ENCODE measurements at regions not wholly inside any gene's neighbourhood (a gene's known extent, or its start where the extent isn't known, plus 50 kb on each side); places are given as distances from the start of the nearest gene placed in this dataset.

DNA sequence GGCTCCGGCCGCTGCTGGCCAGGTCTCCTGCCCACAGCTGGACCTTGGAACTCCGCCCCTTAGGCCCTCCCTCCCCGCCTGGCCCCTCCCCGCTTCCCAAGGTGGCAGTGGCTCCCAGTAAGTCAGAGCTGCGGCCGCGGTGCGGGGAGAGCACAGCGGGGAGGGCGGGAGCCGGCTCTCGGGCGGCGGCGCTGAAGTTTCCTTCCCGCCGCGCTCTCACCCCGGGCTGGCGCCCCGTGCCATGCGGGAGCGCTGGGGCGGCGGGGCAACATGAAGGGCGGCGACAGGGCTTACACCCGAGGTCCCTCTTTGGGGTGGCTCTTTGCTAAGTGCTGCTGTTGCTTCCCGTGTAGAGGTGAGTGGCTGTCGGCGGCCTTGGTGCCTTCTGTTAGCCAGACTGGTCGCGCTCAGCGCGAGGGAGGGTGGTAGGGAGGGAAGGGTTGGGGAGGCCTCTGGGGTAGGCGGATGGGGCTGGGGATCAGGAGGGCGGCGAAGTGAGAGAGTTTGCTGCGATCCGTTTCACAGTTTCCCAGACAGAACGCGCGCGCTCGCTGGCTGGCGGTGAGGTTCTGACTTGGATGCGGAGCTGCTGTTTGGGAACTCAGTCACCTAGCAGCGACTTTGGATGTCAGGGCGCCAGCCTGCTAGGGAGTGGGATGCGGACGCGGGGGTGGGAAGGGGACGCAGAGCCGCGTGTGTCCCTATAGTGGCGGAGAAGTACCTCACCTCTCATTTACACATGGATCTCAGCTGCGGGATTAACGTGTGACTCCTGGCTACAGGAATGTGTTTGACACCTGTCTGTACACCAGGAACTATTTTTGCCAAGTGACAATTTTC is 145.5 kb upstream of the UMPS start:
- ATAC-seq (replicated peaks in 1 of 4): peak; percentile 66 to 74 (median 70)
- DNase-seq: peak in 24 of 35 experiments; percentile 1 to 37 (median 12)
- peak overlapping the region in 1 of 2 donors; percentile 41 for H3K4me3 ChIP-seq (ENCODE audit: control insufficient read depth in 1 of 2, extremely low read depth in 1 of 2, low read length in 1 of 2)
- no peaks in the 10 kb centered on the region for H3K9me3 ChIP-seq
- H3K27me3 ChIP-seq (replicated peaks in 1 of 2; ENCODE audit: control insufficient read depth in 2 of 2, extremely low read depth in 1 of 2, insufficient read depth in 2 of 2, low read length in 1 of 2): peaks cover 0 to 34% of the 10 kb centered on the region in 2 experiments
- WGBS (ENCODE audit: insufficient coverage): 6% methylated on average over 35 of the region's 59 CpGs
- no peak overlapping the region for H3K27ac ChIP-seq (ENCODE audit: low read length)
- H3K27me3 Mint-ChIP-seq: peaks cover 39 to 47% of the 10 kb centered on the region in 2 donors
- no peaks in the 10 kb centered on the region for H3K36me3 Mint-ChIP-seq
- H3K4me1 Mint-ChIP-seq: peaks cover 20 to 29% (median 20%) of the 10 kb centered on the region in 3 donors
- H3K27ac Mint-ChIP-seq: peak overlapping the region; percentile 52 to 59
- peak overlapping the region; percentile 72 to 84 (median 80) for H3K4me3 Mint-ChIP-seq
- ChIA-PET POLR2A (no interaction called here), CTCF (interaction anchor here in 1 of 2 donors (0.5 kb wide), 1 partner anchor 1011 kb away, joined by 4 read pairs; no protein-coding TSS in a partner anchor)
- H3K4me1 ChIP-seq (ENCODE audit: control insufficient read depth in 1 of 2, extremely low read depth in 1 of 2, insufficient read depth in 2 of 2, low read length in 2 of 2): peaks cover 0 to 14% of the 10 kb centered on the region in 2 experiments
- no peaks in the 10 kb centered on the region for H3K9me3 Mint-ChIP-seq
- H3K36me3 ChIP-seq (ENCODE audit: control insufficient read depth in 2 of 2, extremely low read depth in 1 of 2, insufficient read depth in 1 of 2, low read length in 1 of 2): no peaks in the 10 kb centered on the region

DNA sequence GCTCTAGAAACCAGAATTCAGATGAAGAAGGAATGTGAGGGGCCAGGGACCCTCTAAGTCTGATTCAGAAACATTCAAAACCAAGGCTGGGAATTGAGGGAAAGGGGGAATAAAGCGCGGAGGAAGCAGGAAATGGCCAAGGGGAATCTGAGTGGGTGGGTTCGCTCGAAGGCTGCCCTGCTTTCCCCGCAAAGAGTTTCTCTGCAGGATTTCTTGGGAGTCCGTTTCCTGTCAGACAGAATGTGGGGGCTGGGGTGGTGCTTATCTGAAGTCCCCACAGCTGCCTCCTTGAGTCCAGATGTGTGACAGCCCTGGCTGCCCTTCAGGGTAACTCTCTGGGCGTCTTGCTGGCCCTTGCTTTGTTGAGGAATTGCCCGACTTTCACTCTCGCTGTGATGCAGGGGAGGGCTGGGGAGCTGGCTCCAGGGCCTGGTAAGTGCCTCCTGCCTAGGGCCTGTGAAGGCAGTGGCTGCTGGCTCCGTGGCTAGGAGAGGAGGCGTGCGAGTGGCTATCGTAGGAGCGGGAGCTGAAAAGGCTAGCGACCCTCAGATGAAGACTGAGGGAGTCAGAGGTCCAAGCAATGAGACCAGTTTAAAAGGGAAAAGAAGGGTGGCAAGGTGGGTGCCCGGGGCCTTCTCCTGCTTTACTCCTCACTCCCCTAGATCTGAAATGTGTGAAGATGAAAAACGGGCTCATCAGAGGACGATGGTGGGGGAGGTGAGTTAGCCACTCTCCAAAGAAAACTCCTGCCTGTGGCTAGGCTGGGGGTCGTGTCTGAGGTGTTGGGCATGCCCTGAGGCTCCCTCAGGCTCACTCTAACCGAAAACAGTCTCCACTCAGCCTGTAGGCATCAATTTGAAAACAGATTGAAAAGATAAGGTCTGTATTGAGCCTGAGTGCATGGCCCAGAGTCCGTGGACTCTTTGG is 143.9 kb upstream of the UMPS start:
- peak overlapping the region in 1 of 3 donors; percentile 72 for H3K4me3 Mint-ChIP-seq
- H3K36me3 Mint-ChIP-seq: no peaks in the 10 kb centered on the region
- CTCF ChIA-PET: no interaction called here
- DNase-seq: no peak
- POLR2A ChIA-PET: no interaction called here
- no peak overlapping the region for H3K27ac ChIP-seq (ENCODE audit: low read length)
- H3K27me3 Mint-ChIP-seq: peaks cover 44 to 47% of the 10 kb centered on the region in 2 donors
- peaks cover 0 to 14% of the 10 kb centered on the region in 2 experiments for H3K4me1 ChIP-seq (ENCODE audit: control insufficient read depth in 1 of 2, extremely low read depth in 1 of 2, insufficient read depth in 2 of 2, low read length in 2 of 2)
- WGBS (ENCODE audit: insufficient coverage): 45% methylated on average over 9 of the region's 21 CpGs
- no peaks in the 10 kb centered on the region for H3K36me3 ChIP-seq (ENCODE audit: control insufficient read depth in 2 of 2, extremely low read depth in 1 of 2, insufficient read depth in 1 of 2, low read length in 1 of 2)
- H3K9me3 Mint-ChIP-seq: no peaks in the 10 kb centered on the region
- no peak overlapping the region for H3K27ac Mint-ChIP-seq
- peaks cover 20 to 32% (median 20%) of the 10 kb centered on the region in 3 donors for H3K4me1 Mint-ChIP-seq
- H3K9me3 ChIP-seq: no peaks in the 10 kb centered on the region
- no peak for ATAC-seq (replicated peaks in 1 of 4)
- H3K27me3 ChIP-seq (replicated peaks in 1 of 2; ENCODE audit: control insufficient read depth in 2 of 2, extremely low read depth in 1 of 2, insufficient read depth in 2 of 2, low read length in 1 of 2): peaks cover 0 to 34% of the 10 kb centered on the region in 2 experiments
- no peak overlapping the region for H3K4me3 ChIP-seq (ENCODE audit: control insufficient read depth in 1 of 2, extremely low read depth in 1 of 2, low read length in 1 of 2)

DNA sequence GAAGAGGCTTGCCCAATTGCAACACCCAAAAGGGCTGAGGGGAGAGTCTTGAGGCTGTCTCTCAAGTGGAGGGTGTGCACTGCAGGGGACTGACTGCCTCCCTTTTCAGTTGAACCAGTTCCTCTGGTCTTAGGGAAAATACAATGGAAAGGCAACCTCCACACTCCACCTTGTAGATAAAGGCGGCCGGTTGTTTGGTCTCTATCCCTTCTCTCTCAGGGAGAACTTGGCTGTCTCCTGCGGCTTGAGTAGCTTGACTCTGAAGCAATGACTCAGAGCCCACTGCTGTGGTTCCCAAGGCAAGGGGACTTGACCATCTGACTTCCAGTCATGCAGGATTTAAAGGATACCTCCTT is 143.2 kb upstream of the UMPS start:
- H3K4me1 ChIP-seq (ENCODE audit: control insufficient read depth in 1 of 2, extremely low read depth in 1 of 2, insufficient read depth in 2 of 2, low read length in 2 of 2): peaks cover 0 to 14% of the 10 kb centered on the region in 2 experiments
- DNase-seq (no peak), ATAC-seq (replicated peaks in 1 of 4) (no peak)
- no peaks in the 10 kb centered on the region for H3K9me3 ChIP-seq
- ChIA-PET POLR2A (no interaction called here), CTCF (interaction anchor here in 1 of 2 donors (0.6 kb wide), 1 partner anchor 9 kb away, joined by 3 read pairs; no protein-coding TSS in a partner anchor)
- no peak overlapping the region for H3K27ac ChIP-seq (ENCODE audit: low read length)
- Mint-ChIP-seq H3K36me3 (no peaks in the 10 kb centered on the region), H3K9me3 (no peaks in the 10 kb centered on the region), H3K27ac (no peak overlapping the region), H3K27me3 (peaks cover 43 to 44% of the 10 kb centered on the region in 2 donors), H3K4me1 (peaks cover 20 to 36% (median 20%) of the 10 kb centered on the region in 3 donors), H3K4me3 (no peak overlapping the region)
- no peaks in the 10 kb centered on the region for H3K36me3 ChIP-seq (ENCODE audit: control insufficient read depth in 2 of 2, extremely low read depth in 1 of 2, insufficient read depth in 1 of 2, low read length in 1 of 2)
- H3K4me3 ChIP-seq (ENCODE audit: control insufficient read depth in 1 of 2, extremely low read depth in 1 of 2, low read length in 1 of 2): no peak overlapping the region
- WGBS (ENCODE audit: insufficient coverage): 100% methylated on average over 3 of the region's 3 CpGs
- peaks cover 0 to 34% of the 10 kb centered on the region in 2 experiments for H3K27me3 ChIP-seq (replicated peaks in 1 of 2; ENCODE audit: control insufficient read depth in 2 of 2, extremely low read depth in 1 of 2, insufficient read depth in 2 of 2, low read length in 1 of 2)

DNA sequence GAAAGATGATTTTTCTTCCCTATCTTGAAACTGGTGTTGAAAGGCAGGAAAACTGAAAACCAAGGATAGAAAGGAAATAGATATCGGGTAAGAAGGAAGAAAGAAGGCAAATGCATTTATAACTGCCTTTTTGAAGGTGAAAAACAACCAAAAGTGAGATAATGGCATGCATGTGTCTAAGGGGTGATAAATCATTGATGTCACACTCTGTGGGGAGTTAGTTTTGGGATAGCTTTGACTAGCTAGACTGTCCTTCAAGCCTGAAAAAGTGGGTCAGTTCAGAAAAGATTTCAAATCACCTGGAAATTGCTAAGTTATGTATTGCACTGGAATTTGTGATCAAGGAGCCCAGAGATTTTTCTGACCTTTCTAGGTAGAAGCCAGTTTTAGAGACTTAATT is 142.2 kb upstream of the UMPS start:
- H3K27ac ChIP-seq (ENCODE audit: low read length): no peak overlapping the region
- ChIA-PET CTCF (no interaction called here), POLR2A (no interaction called here)
- H3K9me3 Mint-ChIP-seq: no peaks in the 10 kb centered on the region
- no peak for ATAC-seq (replicated peaks in 1 of 4)
- no peaks in the 10 kb centered on the region for H3K36me3 Mint-ChIP-seq
- H3K9me3 ChIP-seq: no peaks in the 10 kb centered on the region
- H3K4me3 ChIP-seq (ENCODE audit: control insufficient read depth in 1 of 2, extremely low read depth in 1 of 2, low read length in 1 of 2): no peak overlapping the region
- H3K36me3 ChIP-seq (ENCODE audit: control insufficient read depth in 2 of 2, extremely low read depth in 1 of 2, insufficient read depth in 1 of 2, low read length in 1 of 2): no peaks in the 10 kb centered on the region
- peaks cover 20 to 40% (median 20%) of the 10 kb centered on the region in 3 donors for H3K4me1 Mint-ChIP-seq
- no peak overlapping the region for H3K4me3 Mint-ChIP-seq
- H3K27me3 Mint-ChIP-seq: peaks cover 41 to 44% of the 10 kb centered on the region in 2 donors
- H3K27me3 ChIP-seq (replicated peaks in 1 of 2; ENCODE audit: control insufficient read depth in 2 of 2, extremely low read depth in 1 of 2, insufficient read depth in 2 of 2, low read length in 1 of 2): peaks cover 0 to 30% of the 10 kb centered on the region in 2 experiments
- peaks cover 0 to 14% of the 10 kb centered on the region in 2 experiments for H3K4me1 ChIP-seq (ENCODE audit: control insufficient read depth in 1 of 2, extremely low read depth in 1 of 2, insufficient read depth in 2 of 2, low read length in 2 of 2)
- 45% methylated on average over 1 of the region's 1 CpG for whole genome bisulfite sequencing (ENCODE audit: insufficient coverage)
- no peak overlapping the region for H3K27ac Mint-ChIP-seq
- no peak for DNase-seq

DNA sequence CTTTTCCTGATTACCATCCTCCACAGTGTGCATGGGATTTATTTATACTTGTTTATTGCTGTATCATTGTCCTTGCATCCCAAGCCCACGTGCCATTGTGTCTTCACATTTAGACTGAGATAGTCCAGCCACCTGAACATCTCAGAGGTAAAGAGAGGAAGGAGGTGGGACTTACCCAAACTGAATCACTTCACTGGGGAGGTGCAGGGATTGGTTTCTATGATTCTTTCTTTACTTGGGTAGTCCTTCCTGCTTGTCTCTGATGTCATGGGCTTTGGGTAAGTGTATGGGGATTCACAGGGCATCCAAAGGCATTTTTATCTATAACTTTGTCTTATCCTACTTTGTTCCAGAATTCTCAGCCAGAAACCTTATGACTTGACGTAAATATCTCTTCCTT is 141.5 kb upstream of the UMPS start:
- ChIA-PET POLR2A (no interaction called here), CTCF (interaction anchor here in 1 of 2 donors (0.6 kb wide), 1 partner anchor 131 kb away, joined by 7 read pairs; no protein-coding TSS in a partner anchor)
- H3K27ac Mint-ChIP-seq: no peak overlapping the region
- no peak overlapping the region for H3K27ac ChIP-seq (ENCODE audit: low read length)
- peaks cover 16 to 36% (median 21%) of the 10 kb centered on the region in 3 donors for H3K4me1 Mint-ChIP-seq
- peaks cover 36 to 41% of the 10 kb centered on the region in 2 donors for H3K27me3 Mint-ChIP-seq
- no peaks in the 10 kb centered on the region for H3K36me3 ChIP-seq (ENCODE audit: control insufficient read depth in 2 of 2, extremely low read depth in 1 of 2, insufficient read depth in 1 of 2, low read length in 1 of 2)
- ATAC-seq (replicated peaks in 1 of 4) (no peak), DNase-seq (no peak)
- no peaks in the 10 kb centered on the region for H3K9me3 Mint-ChIP-seq
- H3K27me3 ChIP-seq (replicated peaks in 1 of 2; ENCODE audit: control insufficient read depth in 2 of 2, extremely low read depth in 1 of 2, insufficient read depth in 2 of 2, low read length in 1 of 2): peaks cover 0 to 30% of the 10 kb centered on the region in 2 experiments
- H3K36me3 Mint-ChIP-seq: no peaks in the 10 kb centered on the region
- H3K4me3 Mint-ChIP-seq: no peak overlapping the region
- no peaks in the 10 kb centered on the region for H3K9me3 ChIP-seq
- peaks cover 0 to 14% of the 10 kb centered on the region in 2 experiments for H3K4me1 ChIP-seq (ENCODE audit: control insufficient read depth in 1 of 2, extremely low read depth in 1 of 2, insufficient read depth in 2 of 2, low read length in 2 of 2)
- WGBS (ENCODE audit: insufficient coverage): no CpG with 5 or more reads among the region's 2 CpGs
- H3K4me3 ChIP-seq (ENCODE audit: control insufficient read depth in 1 of 2, extremely low read depth in 1 of 2, low read length in 1 of 2): no peak overlapping the region

DNA sequence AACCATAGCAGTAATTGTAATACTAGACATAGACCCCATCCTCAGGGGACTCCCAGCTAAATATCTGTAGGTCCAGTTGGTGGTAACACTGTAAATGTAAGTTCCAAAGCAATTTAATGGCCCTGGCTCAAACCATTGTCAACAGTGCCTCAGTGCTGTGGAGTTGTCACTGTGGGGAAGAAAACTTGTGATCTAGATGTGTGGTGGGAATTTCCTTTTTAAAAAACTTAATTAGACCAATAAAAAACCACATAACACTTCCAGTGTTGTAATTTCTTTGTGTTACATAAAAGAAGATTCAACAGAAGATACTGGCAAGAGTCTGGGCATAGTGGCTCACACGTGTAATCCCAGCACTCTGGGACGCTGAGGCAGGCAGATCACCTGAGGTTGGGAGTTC is 138.6 kb upstream of the UMPS start:
- ChIA-PET POLR2A (no interaction called here), CTCF (no interaction called here)
- Histone ChIP-seq H3K9me3 (no peaks in the 10 kb centered on the region), H3K27ac (ENCODE audit: low read length) (no peak overlapping the region), H3K27me3 (replicated peaks in 1 of 2; ENCODE audit: control insufficient read depth in 2 of 2, extremely low read depth in 1 of 2, insufficient read depth in 2 of 2, low read length in 1 of 2) (peaks cover 0 to 8% of the 10 kb centered on the region in 2 experiments), H3K4me3 (ENCODE audit: control insufficient read depth in 1 of 2, extremely low read depth in 1 of 2, low read length in 1 of 2) (no peak overlapping the region), H3K4me1 (ENCODE audit: control insufficient read depth in 1 of 2, extremely low read depth in 1 of 2, insufficient read depth in 2 of 2, low read length in 2 of 2) (no peaks in the 10 kb centered on the region), H3K36me3 (ENCODE audit: control insufficient read depth in 2 of 2, extremely low read depth in 1 of 2, insufficient read depth in 1 of 2, low read length in 1 of 2) (no peaks in the 10 kb centered on the region)
- WGBS (ENCODE audit: insufficient coverage): no CpG with 5 or more reads among the region's 2 CpGs
- ATAC-seq (replicated peaks in 1 of 4) (no peak), DNase-seq (no peak)
- Mint-ChIP-seq H3K27me3 (peaks cover 21 to 27% of the 10 kb centered on the region in 2 donors), H3K4me1 (peaks cover 0 to 16% (median 2%) of the 10 kb centered on the region in 3 donors), H3K4me3 (no peak overlapping the region), H3K27ac (no peak overlapping the region), H3K36me3 (no peaks in the 10 kb centered on the region), H3K9me3 (no peaks in the 10 kb centered on the region)

Data from T-cell (primary cell).